Neural progenitor cell (in vitro differentiated cells): ENCODE measurements at regions not wholly inside any gene's neighbourhood (a gene's known extent, or its start where the extent isn't known, plus 50 kb on each side); places are given as distances from the start of the nearest gene placed in this dataset.

Experiments used
- CTCF ChIP-seq: fragments of 200-600 bp; sonication (generic); IDR thresholded peaks from 2 replicates; pipeline ENCODE4 v1.5.1; 2017; ENCODE audit warnings: antibody characterized with exemption, mild to moderate bottlenecking
- EZH2 ChIP-seq: fragments of 200-600 bp; sonication (generic); IDR thresholded peaks from 2 replicates; pipeline ENCODE4 v1.6.1; 2017; ENCODE audit warnings: antibody characterized with exemption, mild to moderate bottlenecking, moderate library complexity
- EZH2phosphoT487 ChIP-seq: fragments of 200-600 bp; sonication (generic); IDR thresholded peaks from 2 replicates; pipeline ENCODE4 v1.6.1; 2017; ENCODE audit warnings: antibody characterized with exemption

GRCh38 chr14:98445718-98446117 lies 826.3 kb downstream of the BCL11B start:
- TF ChIP-seq CTCF (no peak), EZH2 (no peak), EZH2phosphoT487 (no peak)
